Globus pallidus (tissue), 1 donor: ENCODE measurements at regions not wholly inside any gene's neighbourhood (a gene's known extent, or its start where the extent isn't known, plus 50 kb on each side); places are given as distances from the start of the nearest gene placed in this dataset.

Experiments
- DNase-seq: peaks from one replicate; pipeline ENCODE4 v3.0.0-alpha.2; 2015; ENCODE audit warnings: low spot score

GRCh38 chr5:38753141-38753540, 92.7 kb upstream of the OSMR start:
- no peak for DNase-seq

DNA sequence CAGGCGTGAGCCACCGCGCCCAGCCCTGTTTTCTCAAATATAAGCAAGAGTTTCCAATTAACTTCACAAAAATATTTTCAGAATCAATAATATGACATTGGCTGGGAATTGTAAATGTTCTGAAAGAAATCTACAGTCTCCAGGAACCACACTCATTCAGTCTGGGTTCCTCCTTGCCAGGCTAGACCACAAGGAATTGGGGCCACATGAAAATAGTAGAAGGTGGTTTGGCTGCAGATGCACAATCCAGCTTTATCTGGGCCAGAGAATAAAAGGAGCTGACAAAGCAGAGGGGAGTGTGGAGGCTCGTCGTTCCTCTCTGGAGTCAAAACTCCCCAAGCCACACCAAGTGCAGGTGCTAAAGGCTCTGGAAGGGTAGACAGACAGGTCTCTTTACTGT, 92.0 kb upstream of the OSMR start:
- no peak for DNase-seq

DNA sequence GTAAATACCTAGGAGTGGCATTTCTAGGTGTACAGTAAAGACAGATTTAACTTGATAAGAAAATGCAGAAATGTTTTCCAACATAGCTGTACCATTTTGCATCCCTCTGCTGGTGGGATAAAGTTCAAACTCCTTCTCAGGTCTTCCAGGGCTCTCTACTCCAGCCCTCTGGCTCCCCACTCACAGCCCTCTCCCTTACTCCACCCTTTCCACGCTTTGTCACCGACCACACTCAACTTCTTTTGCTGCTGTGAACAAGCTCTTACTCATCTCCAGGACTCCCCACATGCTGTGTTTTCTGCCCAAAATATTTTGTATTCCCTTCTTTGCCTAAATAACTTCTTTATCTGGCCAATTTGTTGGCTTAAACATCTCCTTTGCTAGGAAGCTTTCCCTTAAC, 90.6 kb upstream of the OSMR start:
- DNase-seq: no peak

- no peak for DNase-seq
These were observed 89.7 kb upstream of the OSMR start for GRCh38 chr5:38756068-38756467.

GRCh38 chr5:38757451-38758245, 88.2 kb upstream of the OSMR start:
- no peak for DNase-seq

DNA sequence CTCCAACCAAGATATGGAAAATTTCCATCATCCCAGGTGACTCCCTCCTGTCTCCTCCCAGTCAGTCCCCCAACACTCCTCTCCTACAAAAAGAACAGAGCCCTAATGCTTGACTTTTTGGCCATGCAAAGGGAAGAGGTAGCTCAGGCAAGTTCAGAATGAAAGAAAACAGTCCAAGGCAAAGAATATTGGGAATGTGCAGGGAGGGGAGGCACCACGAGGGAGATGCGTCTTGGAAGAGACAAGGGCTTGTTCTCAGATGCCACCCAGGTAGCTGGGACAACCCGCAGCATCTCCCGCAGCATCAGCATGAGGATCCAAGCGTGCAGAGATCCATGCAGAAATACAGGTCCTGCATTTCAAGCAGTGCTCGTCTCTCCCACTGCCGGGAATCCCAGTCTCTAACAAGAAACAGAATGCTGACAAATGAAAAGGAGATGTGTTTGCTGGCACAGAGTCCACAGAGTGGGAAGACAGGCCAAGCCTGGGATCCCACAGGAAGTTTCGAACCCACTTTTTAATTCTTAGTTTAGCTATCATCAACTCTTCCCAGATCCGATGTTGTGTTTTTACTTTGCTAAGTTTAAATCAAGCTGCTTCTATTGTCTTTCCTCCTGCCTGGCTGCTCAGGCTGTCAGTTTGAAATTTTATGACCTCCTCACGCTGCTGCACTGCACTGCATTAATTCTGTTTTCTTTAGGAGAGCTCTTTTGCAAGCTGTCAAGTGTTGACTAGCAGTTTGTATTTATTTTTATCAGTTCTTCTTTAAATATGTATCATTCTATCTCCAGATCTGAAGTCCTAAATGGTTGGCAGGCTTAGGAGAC, 86.8 kb upstream of the OSMR start:
- DNase-seq: no peak

- DNase-seq: no peak
These were observed 80.8 kb upstream of the OSMR start for GRCh38 chr5:38764937-38765391.

GRCh38 chr5:38765399-38765861, 80.4 kb upstream of the OSMR start:
- no peak for DNase-seq

- DNase-seq: no peak
These were observed 79.7 kb upstream of the OSMR start for GRCh38 chr5:38766151-38766550.

- no peak for DNase-seq
These were observed 77.2 kb upstream of the OSMR start for GRCh38 chr5:38768412-38769211.

- no peak for DNase-seq
These were observed 73.3 kb upstream of the OSMR start for GRCh38 chr5:38772471-38772870.

GRCh38 chr5:38775218-38775840, 70.5 kb upstream of the OSMR start:
- no peak for DNase-seq

DNA sequence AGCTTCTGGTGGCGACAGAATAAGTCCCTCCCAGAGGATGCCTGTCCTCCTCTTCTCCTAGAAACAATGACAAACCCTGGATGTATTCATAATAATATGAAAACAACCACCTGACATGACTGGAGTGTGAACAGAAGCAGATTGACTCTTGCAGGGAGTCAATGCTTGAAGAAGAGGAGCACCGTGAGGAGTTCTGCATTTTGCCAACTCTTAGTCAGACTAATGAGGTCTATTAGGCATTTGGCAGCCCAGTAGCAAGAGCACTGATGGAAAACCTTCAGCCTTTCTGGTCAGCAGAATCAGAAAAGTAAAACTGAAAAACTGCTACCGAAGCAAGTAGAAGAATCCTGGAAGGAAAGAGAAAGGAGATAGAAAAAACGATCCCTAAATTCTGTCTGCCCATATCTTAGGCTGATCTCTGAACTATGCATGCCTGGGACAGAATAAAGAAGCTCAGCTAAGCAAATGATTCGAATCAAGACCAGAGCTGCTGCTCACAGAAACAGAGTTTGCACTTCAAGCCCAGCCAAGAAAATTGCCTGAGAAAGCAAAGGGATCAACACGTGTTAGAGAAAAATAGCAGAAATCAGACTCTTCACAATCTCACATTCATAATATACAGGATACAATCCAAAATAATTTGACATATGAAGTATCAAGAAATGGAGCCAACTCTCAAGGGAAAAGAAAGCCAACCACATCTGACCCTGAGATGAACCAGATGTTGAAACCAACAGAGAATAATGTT, 69.5 kb upstream of the OSMR start:
- DNase-seq: no peak

GRCh38 chr5:38777111-38777510, 68.7 kb upstream of the OSMR start:
- DNase-seq: no peak

DNA sequence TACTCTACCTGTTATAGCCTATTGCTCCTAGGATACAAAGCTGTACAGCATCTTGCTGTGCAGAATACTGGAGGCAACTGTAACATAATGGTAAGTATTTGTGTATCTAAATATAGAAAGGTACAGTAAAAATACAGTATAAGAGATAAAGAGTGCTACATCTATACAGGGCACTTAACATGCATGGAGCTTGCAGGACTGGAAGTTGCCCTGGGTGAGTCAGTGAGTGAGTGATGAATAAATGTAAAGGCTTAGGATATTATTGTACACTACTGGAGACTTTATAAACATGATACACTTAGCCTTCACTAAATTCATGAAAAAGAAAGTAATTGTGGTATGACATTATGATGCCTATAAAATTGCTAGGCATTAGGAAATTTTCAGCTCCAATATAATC, 65.5 kb upstream of the OSMR start:
- no peak for DNase-seq

GRCh38 chr5:38780945-38781344, 64.9 kb upstream of the OSMR start:
- peak; percentile 74 for DNase-seq

GRCh38 chr5:38782180-38782835, 63.5 kb upstream of the OSMR start:
- DNase-seq: no peak

- DNase-seq: no peak
These were observed 62.7 kb upstream of the OSMR start for GRCh38 chr5:38783011-38783561.

GRCh38 chr5:38789134-38789533, 56.7 kb upstream of the OSMR start:
- no peak for DNase-seq

- no peak for DNase-seq
These were observed 56.0 kb upstream of the OSMR start for GRCh38 chr5:38789777-38790176.
